ENCODE measurements at regions not wholly inside any gene's neighbourhood (a gene's known extent, or its start where the extent isn't known, plus 50 kb on each side); places are given as distances from the start of the nearest gene placed in this dataset.

- no peak for DNase-seq (ENCODE audit: low read depth)
Measured at GRCh38 chr5:145244788-145245187, 590.4 kb downstream of the PRELID2 start.

GRCh38 chr5:145244251-145244650, 590.9 kb downstream of the PRELID2 start:
- no peak for DNase-seq (ENCODE audit: low read depth)

GRCh38 chr5:145243016-145243415, 592.1 kb downstream of the PRELID2 start:
- DNase-seq (ENCODE audit: low read depth), result no peak

- DNase-seq (ENCODE audit: low read depth), result no peak
Measured at GRCh38 chr5:145242551-145242950, 592.6 kb downstream of the PRELID2 start.

GRCh38 chr5:145237843-145238242, 597.3 kb downstream of the PRELID2 start:
- no peak for DNase-seq (ENCODE audit: low read depth)

- DNase-seq (ENCODE audit: low read depth), result no peak
Measured at GRCh38 chr5:145236983-145237382, 598.2 kb downstream of the PRELID2 start.

- no peak for DNase-seq (ENCODE audit: low read depth)
Measured at GRCh38 chr5:145236127-145236526, 599.0 kb downstream of the PRELID2 start.

GRCh38 chr5:145233461-145233860, 601.7 kb downstream of the PRELID2 start:
- DNase-seq (ENCODE audit: low read depth), result no peak

- no peak for DNase-seq (ENCODE audit: low read depth)
Measured at GRCh38 chr5:145230781-145231180, 604.4 kb downstream of the PRELID2 start.

GRCh38 chr5:145228564-145228963, 606.6 kb downstream of the PRELID2 start:
- no peak for DNase-seq (ENCODE audit: low read depth)

GRCh38 chr5:145227881-145228280, 607.3 kb downstream of the PRELID2 start:
- DNase-seq (ENCODE audit: low read depth), result no peak

- DNase-seq (ENCODE audit: low read depth), result no peak
Measured at GRCh38 chr5:145226726-145227125, 608.4 kb downstream of the PRELID2 start.

- DNase-seq (ENCODE audit: low read depth), result no peak
Measured at GRCh38 chr5:145225529-145225928, 609.6 kb downstream of the PRELID2 start.

- no peak for DNase-seq (ENCODE audit: low read depth)
Measured at GRCh38 chr5:145223582-145223981, 611.6 kb downstream of the PRELID2 start.

GRCh38 chr5:145222622-145223021, 612.5 kb downstream of the PRELID2 start:
- DNase-seq (ENCODE audit: low read depth), result no peak

GRCh38 chr5:145221416-145221815, 613.7 kb downstream of the PRELID2 start:
- DNase-seq (ENCODE audit: low read depth), result no peak

GRCh38 chr5:145220481-145220880, 614.7 kb downstream of the PRELID2 start:
- DNase-seq (ENCODE audit: low read depth), result no peak

GRCh38 chr5:145218982-145219381, 616.2 kb downstream of the PRELID2 start:
- no peak for DNase-seq (ENCODE audit: low read depth)

GRCh38 chr5:145218019-145218418, 617.1 kb downstream of the PRELID2 start:
- no peak for DNase-seq (ENCODE audit: low read depth)

GRCh38 chr5:145210020-145210419, 625.1 kb downstream of the PRELID2 start:
- DNase-seq (ENCODE audit: low read depth), result no peak

GRCh38 chr5:145205546-145205945, 629.6 kb downstream of the PRELID2 start:
- no peak for DNase-seq (ENCODE audit: low read depth)

GRCh38 chr5:145204743-145205142, 630.4 kb downstream of the PRELID2 start:
- DNase-seq (ENCODE audit: low read depth), result no peak

GRCh38 chr5:145203193-145203592, 631.9 kb downstream of the PRELID2 start:
- DNase-seq (ENCODE audit: low read depth), result no peak

- DNase-seq (ENCODE audit: low read depth), result no peak
Measured at GRCh38 chr5:145198525-145199260, 636.4 kb downstream of the PRELID2 start.
